NCI-H2196 (cell line): ENCODE measurements at regions not wholly inside any gene's neighbourhood (a gene's known extent, or its start where the extent isn't known, plus 50 kb on each side); places are given as distances from the start of the nearest gene placed in this dataset.

ENCODE experiments used
- DNase-seq: peaks from one replicate; lab custom pipeline; 2025; ENCODE audit not compliant: unreplicated experiment; lab: John Stamatoyannopoulos, UW

DNA sequence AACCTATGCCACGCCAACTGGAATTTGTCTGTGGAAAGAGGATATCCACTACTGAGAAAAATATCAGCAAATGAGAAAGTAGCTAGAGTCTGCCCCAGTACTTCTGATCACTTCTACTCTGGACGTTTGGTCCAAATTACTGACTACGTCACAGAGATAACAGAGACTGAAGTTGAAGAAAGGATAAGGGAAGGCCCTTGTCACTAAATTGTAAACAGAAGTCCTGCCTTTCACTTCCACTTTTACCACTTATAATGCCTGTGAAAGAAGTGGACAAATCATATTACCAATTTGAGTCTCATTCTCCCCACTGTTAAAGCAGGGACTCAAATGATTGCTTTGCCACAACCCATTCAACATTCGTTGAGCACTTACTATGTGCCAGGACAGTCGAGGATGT is 173.9 kb upstream of the ERBB4 start:
- DNase-seq = no peak

DNA sequence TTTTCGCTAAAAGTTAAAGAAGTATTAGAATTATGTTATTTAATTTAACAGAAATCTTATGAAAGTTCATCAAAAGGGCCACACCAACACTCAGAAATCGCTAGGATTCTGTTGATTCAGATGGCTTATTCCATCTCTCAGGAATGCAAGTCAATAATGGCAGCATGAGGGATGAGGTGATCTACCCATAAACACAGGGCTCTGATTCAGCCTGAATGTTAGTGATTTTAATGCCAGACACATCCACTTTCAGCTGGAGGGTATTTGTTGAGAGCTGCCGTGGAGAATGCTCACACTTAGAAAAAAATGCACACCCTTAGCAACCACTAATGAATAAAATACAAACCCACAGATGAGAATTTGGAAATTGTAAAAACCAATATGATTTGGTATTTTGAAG is 173.3 kb upstream of the ERBB4 start:
- no peak for DNase-seq

DNA sequence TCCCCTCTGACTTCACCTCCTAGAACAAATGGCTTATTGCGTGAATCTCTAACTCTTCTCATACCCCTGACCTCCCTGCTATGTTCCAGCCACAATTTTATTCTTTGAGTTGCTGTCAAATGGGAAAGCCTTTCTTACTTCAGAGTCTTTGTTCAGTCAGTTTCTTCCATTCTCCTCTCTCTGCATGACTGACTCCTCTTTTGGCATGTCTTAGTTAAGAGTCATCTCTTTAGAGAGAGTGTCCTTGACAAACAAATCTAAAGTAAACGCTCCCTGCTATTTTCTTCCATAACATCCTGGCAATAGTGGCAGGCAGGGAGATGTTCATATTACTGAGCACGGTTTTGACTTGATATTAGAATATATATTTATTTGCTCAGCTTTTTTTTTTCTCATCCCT is 170.7 kb upstream of the ERBB4 start:
- DNase-seq = no peak

DNA sequence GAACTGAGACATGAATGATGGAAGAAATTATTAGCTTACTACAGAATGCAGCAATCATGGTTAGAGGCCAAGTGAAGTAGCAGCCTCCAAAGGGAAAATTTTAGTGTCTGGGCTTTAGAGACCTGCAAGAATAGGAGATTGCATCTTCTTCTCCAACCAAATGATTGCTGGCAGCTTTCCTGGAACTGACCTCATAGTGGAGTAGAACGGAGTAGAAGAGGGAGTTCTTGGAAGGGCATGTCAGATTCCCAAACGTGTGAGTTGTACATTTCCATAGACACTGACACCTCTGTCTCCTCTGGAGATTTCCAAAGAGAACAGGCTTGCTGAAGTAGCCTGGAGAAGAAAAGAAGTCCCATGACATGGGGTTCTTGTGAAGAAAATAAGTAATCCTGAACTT is 169.8 kb upstream of the ERBB4 start:
- DNase-seq = no peak

DNA sequence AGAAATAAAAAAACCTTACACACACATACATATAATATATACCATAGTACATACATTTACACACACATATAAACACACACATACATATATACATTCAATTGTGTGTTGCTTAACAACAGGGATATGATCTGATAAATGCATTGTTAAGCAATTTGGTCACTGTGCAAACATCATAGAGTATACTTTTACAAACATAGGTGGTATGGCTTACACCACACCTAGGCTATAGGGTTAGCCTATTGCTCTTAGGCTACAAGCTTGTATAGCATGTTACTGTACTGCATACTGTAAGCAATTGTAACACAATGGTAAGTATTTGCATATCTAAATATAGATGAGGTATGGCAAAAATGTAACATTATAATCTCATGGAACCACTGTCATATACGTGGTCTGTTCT is 156.8 kb upstream of the ERBB4 start:
- no peak for DNase-seq

DNA sequence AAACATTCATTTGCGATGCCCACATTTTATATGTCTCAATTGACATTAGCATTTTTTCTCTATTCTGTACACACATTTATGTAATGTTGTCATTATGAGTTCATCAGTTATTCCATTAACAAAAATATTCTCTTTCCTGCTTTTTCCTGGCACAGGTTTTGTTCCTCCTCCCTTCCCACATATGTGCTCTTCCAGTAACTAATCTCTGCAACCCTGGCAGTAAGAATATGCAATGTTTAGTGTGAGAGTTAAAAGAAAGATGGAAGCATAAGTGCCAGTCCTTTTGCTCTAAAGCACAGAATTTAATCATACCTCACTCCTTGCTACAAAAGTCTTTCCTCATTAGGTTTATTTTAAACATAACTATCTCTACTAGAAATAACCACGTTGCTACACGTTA is 155.8 kb upstream of the ERBB4 start:
- no peak for DNase-seq

DNA sequence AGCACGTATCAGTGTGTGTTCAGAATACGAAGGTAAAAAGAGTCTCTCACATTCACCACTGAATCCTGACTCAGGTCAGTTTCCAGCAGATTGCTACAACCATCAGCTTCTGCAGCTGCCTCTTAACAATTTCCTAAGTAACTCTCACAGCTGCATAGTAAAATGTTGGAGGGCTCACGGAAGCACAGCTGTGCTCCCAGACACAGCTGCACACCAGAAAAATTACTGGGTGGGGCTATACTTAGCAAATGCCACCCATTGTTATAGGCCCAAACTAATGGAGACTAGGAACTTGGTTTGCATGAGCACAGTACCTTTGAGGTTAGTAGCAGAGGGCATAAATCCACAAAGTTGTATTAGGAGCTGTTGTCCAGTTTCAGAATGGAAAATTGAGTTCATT is 153.9 kb upstream of the ERBB4 start:
- DNase-seq = no peak

DNA sequence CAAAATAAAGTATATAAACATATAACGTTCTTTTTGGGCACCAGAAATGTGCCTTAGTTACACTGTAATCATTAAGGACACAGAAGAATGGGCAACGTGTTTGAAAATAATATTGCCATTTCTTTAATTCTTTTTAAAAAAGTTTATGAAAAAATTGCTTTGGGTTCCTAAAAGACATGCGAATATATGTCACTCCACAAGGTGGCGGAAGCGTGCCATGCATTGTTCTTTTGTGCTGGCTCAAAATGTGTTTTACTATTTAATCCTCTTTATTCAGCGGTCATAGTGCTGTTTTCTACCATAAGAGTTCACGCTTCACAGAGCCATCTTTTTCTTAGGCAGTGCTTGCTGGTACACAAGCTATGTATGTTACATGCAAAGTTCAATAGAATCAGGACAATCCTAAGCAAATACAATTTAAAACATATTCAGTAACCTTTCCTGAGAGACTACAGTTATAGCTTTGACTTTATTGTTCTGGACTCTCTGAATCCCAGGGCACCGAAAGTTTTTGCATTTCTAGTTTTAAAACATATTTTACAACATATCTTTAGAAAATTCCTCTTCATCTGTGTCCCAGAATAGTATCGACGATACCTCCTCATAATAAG is 147.8 kb upstream of the ERBB4 start:
- DNase-seq = peak; percentile 53

DNA sequence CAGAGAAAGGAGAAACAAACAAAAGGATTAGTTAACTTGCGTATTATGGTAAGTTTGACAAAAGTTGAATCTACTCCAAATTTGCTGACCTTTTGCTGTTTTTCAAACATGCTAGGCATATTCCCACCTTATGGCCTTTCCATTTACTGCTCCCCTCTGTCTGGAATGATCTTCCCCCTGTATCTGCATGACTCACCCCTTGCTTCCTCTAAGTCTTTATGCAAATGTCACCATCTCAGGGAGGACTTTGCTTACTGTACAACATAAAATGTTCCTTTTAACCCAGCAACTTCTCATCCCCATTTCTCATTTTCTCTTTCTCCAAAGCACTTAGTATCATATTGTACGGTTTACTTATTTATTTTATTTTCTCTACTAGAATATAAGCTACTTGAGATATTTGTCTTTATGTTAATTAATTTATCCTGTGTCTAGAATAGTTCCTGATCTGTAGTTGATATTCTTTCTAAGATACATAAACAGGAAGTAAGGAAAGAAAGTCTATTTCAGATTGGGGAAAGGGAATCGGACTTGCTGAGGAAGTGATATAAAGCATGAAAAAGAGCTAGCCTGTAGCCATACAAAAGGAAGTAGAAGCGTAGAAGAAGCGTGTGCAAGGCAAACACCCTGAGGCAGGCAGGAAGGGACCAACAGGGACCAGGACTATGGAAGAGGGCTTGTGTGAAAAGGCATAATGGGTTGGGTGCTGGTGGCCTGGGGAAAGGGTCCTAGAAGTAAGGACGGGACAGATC is 144.9 kb upstream of the ERBB4 start:
- no peak for DNase-seq

DNA sequence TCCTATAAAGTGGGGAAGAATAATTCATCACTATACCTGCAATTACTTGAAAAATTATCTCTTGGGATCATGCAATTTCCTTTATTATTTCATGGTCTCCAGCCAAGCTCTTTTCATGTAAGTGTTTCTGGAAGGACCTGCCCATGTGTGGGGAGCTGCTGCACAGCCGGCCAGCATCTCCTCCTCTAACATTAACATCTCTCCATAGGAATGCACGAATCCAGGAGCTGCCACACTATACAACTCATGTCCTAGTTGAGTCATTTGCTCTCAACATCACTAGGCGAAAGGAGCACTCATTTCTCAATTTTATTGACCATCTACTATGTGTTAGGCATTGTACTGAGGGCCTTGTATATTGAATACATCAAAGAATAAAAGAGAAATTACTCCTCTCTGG is 144.3 kb upstream of the ERBB4 start:
- no peak for DNase-seq

DNA sequence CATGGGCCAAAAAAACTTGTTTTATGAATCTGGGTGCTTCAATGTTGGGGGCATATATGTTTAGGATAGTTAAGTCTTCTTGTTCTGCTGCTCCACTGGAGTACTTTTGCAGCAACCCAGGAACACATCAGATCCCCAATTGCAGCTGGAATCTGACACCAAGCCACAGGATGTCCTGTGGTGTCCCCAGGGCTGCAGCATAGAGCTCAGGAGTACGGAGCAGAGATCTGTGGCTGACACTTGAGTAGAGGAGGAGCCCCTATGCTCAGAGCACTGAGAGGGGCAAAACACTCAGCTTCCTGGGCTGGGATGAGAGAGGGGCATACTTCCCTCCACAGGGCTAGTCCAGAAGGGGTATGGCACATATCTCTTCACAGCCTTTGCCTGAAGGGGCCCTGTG is 138.9 kb upstream of the ERBB4 start:
- DNase-seq = no peak

DNA sequence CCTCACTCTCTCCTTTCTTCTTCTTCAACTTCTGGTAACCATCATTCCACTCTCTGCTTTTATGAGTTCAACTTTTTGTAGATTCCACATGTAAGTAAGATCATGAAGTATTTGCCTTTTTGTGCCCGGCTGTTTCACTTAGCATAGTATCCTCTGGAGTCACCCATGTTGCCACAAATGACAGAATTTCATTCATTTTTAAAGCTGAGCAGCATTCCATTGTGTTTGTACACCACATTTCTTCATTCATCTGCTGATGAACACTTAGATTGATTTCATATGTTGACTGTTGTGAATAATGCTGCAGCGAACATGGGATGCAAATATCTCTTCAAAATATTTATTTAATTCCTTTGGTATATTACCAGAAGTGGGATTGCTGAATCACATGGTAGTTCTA is 133.6 kb upstream of the ERBB4 start:
- DNase-seq = no peak

DNA sequence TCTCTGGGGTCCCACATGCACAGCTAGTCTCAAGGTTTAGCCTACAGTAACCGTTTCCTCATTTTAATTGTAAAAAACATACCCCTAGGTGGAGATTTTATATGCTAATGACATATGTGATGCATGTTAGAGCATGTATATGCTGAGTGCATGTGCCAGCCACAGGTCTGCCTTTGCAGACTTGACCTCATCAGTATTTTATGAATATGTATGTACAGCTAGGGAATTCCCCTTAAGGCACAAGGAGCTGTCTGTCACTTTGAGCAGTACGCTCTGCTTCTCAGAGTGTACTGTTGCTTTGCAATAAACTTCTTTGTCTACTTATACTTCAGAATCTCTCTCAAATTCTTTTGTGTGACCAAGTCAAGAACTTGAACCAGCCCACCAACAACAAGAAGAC is 131.2 kb upstream of the ERBB4 start:
- DNase-seq = no peak

DNA sequence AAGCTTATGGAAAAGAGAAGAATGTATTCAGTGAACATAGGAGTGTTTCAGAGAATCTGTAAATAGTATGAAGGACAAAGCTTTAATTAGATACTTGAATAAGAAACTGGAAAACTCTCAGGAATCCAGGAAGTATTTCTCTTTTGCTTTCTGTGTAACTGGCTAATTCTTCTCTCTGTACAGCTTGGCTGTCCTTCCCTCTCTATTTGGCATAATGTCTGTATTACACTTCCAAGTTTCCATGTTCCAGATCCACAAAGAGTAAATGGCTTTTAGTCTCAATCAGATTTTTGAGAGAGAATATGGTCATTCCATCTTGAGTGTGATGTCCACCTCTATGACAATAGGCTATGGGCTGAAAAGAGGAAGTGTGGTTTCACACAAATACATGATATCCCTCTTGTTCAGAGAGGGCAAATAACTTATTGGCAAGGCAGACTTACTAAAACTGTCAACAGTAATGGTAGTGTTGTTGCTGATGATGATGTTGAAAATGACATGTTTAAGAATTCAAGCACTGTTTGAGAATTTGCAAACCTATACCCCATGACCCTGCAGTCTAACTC is 129.2 kb upstream of the ERBB4 start:
- no peak for DNase-seq

DNA sequence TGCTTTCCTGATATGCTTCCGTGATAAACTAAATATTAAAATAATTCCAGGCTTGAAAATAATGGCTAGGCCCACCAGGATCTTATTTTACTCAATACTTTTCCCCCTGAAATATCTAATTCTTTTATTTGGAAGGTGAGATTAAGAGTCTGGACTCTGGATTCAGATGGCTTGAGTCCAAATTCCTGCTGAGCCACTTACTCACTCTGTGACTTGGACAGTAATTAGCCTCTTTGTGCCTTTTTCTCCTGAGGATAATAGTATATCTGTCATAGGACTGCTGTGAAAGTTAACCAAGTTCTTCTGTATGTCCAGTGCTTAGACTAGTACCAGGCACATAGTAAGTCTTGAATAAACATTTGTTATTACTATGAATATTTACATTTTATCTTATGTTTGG is 127.3 kb upstream of the ERBB4 start:
- no peak for DNase-seq

DNA sequence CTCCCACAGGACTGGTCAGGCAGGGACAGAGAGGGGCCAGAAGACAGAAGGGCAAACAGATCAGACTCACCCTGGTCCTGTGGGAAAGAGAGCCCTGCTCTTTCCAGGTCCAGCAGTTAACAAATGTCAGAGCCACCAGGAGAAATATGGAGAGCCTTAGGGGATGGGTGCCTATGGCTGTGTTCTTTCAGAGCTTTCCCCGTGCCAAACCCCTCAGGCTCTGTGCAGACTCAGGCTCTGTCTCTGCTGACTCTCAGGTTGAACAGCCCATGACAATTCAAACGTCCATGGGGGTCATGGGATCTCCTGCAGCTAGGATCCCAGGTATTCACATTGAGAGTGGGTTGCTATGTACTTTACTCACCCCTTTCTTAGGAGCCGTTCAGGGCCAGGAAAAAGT is 120.8 kb upstream of the ERBB4 start:
- DNase-seq = no peak

DNA sequence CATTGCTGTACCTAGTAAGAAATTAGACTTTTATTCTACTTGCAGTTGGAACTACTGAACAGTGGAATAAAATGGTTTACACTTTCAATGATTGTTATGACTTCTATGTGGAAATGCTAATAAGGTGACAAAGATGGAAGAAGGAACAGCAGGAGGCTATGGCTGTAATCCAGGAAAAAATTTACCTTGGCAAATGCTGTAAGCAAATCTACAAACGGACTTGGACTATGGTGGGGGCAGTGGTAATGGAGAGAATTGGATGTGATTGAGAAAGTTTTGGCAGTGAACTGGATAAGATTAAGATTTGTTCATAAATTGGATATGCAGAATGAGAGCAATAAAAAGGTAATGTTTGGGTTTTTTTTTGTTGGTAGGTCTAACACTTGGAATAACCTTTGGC is 111.0 kb upstream of the ERBB4 start:
- no peak for DNase-seq

DNA sequence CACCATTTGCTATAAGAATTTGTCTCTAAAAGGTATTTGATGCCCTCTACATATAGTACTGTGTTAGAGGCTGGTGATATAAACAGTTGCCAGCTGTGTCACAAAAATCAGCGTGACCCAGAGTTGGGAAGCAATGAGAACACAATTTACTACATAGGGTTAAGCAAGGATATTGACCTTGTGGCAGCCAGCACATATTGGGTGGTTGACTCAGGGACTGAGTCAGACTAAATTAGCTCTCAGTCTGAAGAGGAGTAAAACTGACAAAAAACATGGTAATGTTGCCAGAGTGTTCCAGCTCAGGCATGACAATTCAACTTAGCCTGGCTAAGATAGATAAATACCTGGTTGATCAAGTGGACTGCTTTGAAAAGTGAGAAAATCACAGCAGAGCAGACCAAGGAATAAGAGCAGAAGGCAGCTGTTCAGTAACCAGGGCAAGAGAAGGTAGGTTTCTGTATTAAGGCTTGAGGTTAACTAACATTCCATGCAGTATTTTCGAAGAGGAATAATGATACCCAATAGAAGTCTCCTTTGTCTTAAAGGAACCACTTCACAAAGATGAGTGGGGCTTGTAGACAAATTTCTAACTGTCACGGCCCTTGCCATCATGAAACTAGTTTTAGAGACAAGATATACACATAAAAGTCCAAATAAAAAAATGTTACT is 108.2 kb upstream of the ERBB4 start:
- DNase-seq = no peak

DNA sequence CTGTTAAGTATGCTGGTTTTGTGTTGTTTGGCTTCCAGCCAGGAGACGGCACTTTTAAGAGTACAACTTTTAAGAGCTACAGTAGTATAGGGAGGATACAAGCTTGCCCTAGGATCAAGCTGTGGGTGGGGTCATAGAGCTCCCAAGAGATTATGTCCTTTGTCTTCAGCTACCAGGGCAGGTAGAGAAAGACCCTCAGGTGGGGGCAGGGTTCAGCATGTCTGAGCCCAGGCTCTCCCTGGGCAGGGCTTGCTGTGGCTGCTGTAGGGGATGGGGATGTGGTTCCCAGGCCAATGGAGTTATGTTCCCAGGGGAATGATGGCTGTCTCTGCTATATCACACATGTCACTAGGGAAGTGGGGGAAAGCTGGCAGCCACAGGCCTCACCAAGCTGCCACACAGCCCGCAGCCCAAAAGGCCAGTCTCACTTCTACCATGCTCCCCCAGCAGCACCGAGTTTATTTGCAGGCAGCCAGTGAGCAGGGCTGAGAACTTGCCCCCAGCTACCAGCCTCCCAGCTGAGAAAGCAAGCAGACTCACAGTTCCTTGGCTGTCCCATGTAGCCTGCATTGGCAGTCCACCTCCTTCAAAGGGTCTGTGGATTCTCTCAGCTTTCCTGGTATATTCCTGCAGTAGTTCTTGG is 105.7 kb upstream of the ERBB4 start:
- no peak for DNase-seq

DNA sequence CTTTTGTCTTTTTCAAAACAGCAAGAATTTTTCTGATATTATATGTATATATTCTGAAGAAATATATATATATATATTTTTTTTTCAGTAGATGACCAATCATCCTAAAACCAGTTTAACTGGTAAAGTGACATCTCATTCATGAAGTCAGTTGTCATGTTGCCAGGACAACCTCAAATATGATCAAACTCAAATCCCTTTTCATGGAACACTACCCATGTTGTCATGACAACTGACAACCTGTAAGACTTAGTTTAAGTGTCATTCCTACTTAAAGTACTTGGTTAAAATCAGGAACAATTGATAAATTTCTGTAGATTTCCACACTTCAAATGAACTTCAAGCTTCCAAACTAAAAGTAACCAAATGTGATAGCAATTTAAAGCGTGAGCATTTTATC is 101.8 kb upstream of the ERBB4 start:
- peak; percentile 4 for DNase-seq

DNA sequence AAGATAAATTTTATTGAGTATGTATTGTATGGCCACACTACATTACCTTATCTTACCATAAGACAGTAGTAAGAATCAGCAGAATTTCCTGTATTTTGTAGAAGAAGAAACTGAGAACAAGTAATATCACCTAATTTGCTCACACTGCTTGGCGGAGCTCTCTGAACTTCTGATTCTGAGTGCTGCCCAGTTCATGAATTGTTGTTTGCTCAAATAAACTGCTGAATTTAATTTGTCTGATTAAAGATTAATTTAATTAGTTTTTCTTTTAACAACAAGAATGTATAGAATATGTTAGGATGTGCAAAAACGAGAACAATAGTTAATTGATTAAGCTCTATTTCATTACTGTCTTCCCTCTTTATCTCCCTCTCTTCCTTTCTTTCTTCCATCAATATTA is 100.1 kb upstream of the ERBB4 start:
- DNase-seq = no peak

DNA sequence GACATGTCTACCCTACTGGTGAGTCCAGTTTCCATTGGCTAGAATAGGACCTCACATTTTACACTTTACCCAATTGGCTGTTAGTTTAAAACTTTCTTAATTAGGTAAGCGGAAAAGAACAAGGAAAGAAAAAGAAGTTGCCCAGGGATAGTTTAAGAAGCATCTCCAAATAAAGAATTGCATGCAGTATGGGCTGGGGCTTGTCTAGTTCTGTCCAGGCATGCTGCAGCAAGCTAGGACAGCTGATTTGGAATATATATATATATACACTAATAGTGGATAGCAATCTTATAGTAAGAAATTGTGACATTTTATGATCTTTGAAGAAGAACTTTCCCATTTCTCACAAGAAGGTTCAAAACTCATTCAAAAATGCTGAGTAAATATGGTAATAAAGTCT is 90.0 kb upstream of the ERBB4 start:
- no peak for DNase-seq
